Thyroid gland (tissue), 4 donors: ENCODE measurements at regions not wholly inside any gene's neighbourhood (a gene's known extent, or its start where the extent isn't known, plus 50 kb on each side); places are given as distances from the start of the nearest gene placed in this dataset.

ENCODE experiments used
- CTCF ChIP-seq, 6 experiments: fragments of 200-600 bp in 3 of 6; fragments of 450-650 bp in 3 of 6; sonication (generic) in 3 of 6; IDR thresholded peaks; one replicate each; pipeline ENCODE4 v1.5.1; 2016 to 2019; ENCODE audit warnings: antibody characterized with exemption in 6 of 6, mild to moderate bottlenecking in 2 of 6, inconsistent platforms in 1 of 6, moderate library complexity in 1 of 6
- POLR2A ChIP-seq, 2 donors: fragments of 450-650 bp; IDR thresholded peaks; one replicate each; pipeline ENCODE4 v1.6.1; 2017; ENCODE audit warnings: antibody characterized with exemption in 2 of 2, mild to moderate bottlenecking in 2 of 2, moderate library complexity in 1 of 2

- TF ChIP-seq POLR2A (IDR thresholded peaks at IDR 0.05) = no peak
- TF ChIP-seq CTCF (IDR thresholded peaks at IDR 0.05) = no peak
Measured at GRCh38 chr9:107693625-107694326, 204.2 kb upstream of the KLF4 start.
